A549 (cell line): ENCODE measurements at regions not wholly inside any gene's neighbourhood (a gene's known extent, or its start where the extent isn't known, plus 50 kb on each side); places are given as distances from the start of the nearest gene placed in this dataset.

ENCODE experiments used
- ATAC-seq, 2 experiments: fragments of 200-7000 bp in 1 of 2; fragments of >200 bp in 1 of 2; cut with Nextera tagmentation in 1 of 2; cut with Tn5 transposase in 1 of 2; 3 replicates each; pipeline versions ENCODE4 v1.8.0 to v1.9.1; 2018 to 2020; ENCODE audit warnings: mild to moderate bottlenecking in 1 of 2, moderate library complexity in 1 of 2
- CTCF ChIA-PET: fragments of 300-600 bp; sonication (Branson Sonifier 250); formaldehyde crosslinking; extraction: SDS; loops from one replicate; lab custom pipeline; 2021; ENCODE audit warnings: antibody characterized with exemption, inconsistent platforms; lab: Yijun Ruan, JAX
- POLR2A ChIA-PET: fragments of 350-600 bp; formaldehyde crosslinking; extraction: SDS; loops from one replicate; lab custom pipeline; 2021; ENCODE audit warnings: antibody characterized with exemption, inconsistent platforms; lab: Yijun Ruan, JAX
- DNase-seq, 2 experiments: peaks; one replicate each; pipeline versions ENCODE4 v3.0.0 to v3.0.0-alpha.2; 2011 to 2016; ENCODE audit warnings: low read depth in 1 of 2, low spot score in 1 of 2
- FAIRE-seq: peaks from 2 replicates; lab custom pipeline; 2011; peaks lifted over from hg19 to GRCh38; lab: Jason Lieb, UNC
- H3K27ac ChIP-seq, 2 experiments: fragments of >200 bp; sonication (Bioruptor Twin); formaldehyde crosslinking; 3 replicates each; pipeline ENCODE4 v1.5.1; 2016 to 2017
- H3K4me1 ChIP-seq: fragments of >200 bp; sonication (Bioruptor Twin); formaldehyde crosslinking; 3 replicates; pipeline ENCODE4 v1.6.1; 2016
- H3K4me2 ChIP-seq: fragments of >200 bp; sonication (Bioruptor Twin); formaldehyde crosslinking; 3 replicates; pipeline ENCODE4 v1.6.1; 2016
- H3K4me3 ChIP-seq: fragments of >200 bp; sonication (Bioruptor Twin); formaldehyde crosslinking; 3 replicates; pipeline ENCODE4 v1.5.1; 2016
- H3K9me3 ChIP-seq: fragments of >200 bp; sonication (Bioruptor Twin); formaldehyde crosslinking; 3 replicates; pipeline ENCODE4 v1.6.1; 2016
- BCL3 ChIP-seq: fragments of >200 bp; sonication (Bioruptor Twin); formaldehyde crosslinking; IDR thresholded peaks from 3 replicates; pipeline ENCODE4 v1.6.1; 2016
- CBX2 ChIP-seq: fragments of 200-600 bp; sonication (generic); IDR thresholded peaks from 2 replicates; pipeline ENCODE4 v1.6.1; 2016; ENCODE audit warnings: low read depth, mild to moderate bottlenecking, borderline replicate concordance
- CBX8 ChIP-seq: fragments of 200-600 bp; sonication (generic); IDR thresholded peaks from 2 replicates; pipeline ENCODE4 v1.6.1; 2016
- CHD2 ChIP-seq: fragments of 150-350 bp; IDR thresholded peaks from 2 replicates; pipeline ENCODE4 v1.6.1; 2014; ENCODE audit warnings: low read length; ENCODE audit not compliant: partially characterized antibody
- EHMT2 ChIP-seq: fragments of 200-600 bp; sonication (generic); IDR thresholded peaks from 2 replicates; pipeline ENCODE4 v1.6.1; 2016; ENCODE audit warnings: antibody characterized with exemption, low read depth, mild to moderate bottlenecking, moderate library complexity
- GATA3 ChIP-seq: IDR thresholded peaks from 2 replicates; pipeline ENCODE4 v1.6.1; 2012; ENCODE audit warnings: borderline replicate concordance
- HDAC2 ChIP-seq: fragments of 200-600 bp; sonication (generic); IDR thresholded peaks from 2 replicates; pipeline ENCODE4 v1.6.1; 2016
- HEYL ChIP-seq: fragments of 250-450 bp; sonication (Bioruptor Pico); IDR thresholded peaks from 2 replicates; pipeline ENCODE4 v1.8.0; 2021; ENCODE audit warnings: mild to moderate bottlenecking, moderate library complexity
- HOXA7 ChIP-seq: fragments of 250-450 bp; sonication (Bioruptor Pico); IDR thresholded peaks from 2 replicates; pipeline ENCODE4 v1.5.0; 2020; ENCODE audit warnings: mild to moderate bottlenecking, moderate library complexity
- JUNB ChIP-seq: fragments of >200 bp; sonication (Bioruptor Twin); formaldehyde crosslinking; IDR thresholded peaks from 2 replicates; pipeline ENCODE4 v1.6.1; 2016
- KDM1A ChIP-seq: fragments of 200-600 bp; sonication (generic); IDR thresholded peaks from 2 replicates; pipeline ENCODE4 v1.6.1; 2016; ENCODE audit warnings: low read depth, mild to moderate bottlenecking
- MAX ChIP-seq: IDR thresholded peaks from 2 replicates; pipeline ENCODE4 v1.6.1; 2012
- NPAS2 ChIP-seq: fragments of 250-450 bp; sonication (Bioruptor Pico); IDR thresholded peaks from 2 replicates; pipeline ENCODE4 v1.8.0; 2022; ENCODE audit warnings: mild to moderate bottlenecking, moderate library complexity, borderline replicate concordance
- PBX3 ChIP-seq: IDR thresholded peaks from 2 replicates; pipeline ENCODE4 v1.6.1; 2012
- PHF8 ChIP-seq: fragments of 200-600 bp; sonication (generic); IDR thresholded peaks from 2 replicates; pipeline ENCODE4 v1.6.1; 2016; ENCODE audit warnings: low read depth, mild to moderate bottlenecking, antibody characterized with exemption, moderate library complexity, borderline replicate concordance
- RARB ChIP-seq: fragments of 250-450 bp; sonication (Bioruptor Pico); IDR thresholded peaks from 2 replicates; pipeline ENCODE4 v1.8.0; 2021; ENCODE audit warnings: mild to moderate bottlenecking, moderate library complexity
- RCOR1 ChIP-seq: fragments of 150-350 bp; IDR thresholded peaks from 2 replicates; pipeline ENCODE4 v1.6.1; 2014; ENCODE audit warnings: antibody characterized with exemption, low read length, low read depth
- RFX5 ChIP-seq: fragments of 450-650 bp; IDR thresholded peaks from 2 replicates; pipeline ENCODE4 v1.7.1; 2014; ENCODE audit warnings: antibody characterized with exemption, mild to moderate bottlenecking, moderate library complexity
- RNF2 ChIP-seq: fragments of 200-600 bp; sonication (generic); IDR thresholded peaks from 2 replicates; pipeline ENCODE4 v1.6.1; 2016; ENCODE audit warnings: low read depth, mild to moderate bottlenecking, antibody characterized with exemption, moderate library complexity, borderline replicate concordance
- SMC3 ChIP-seq: fragments of >200 bp; sonication (Bioruptor Twin); formaldehyde crosslinking; IDR thresholded peaks from 3 replicates; pipeline ENCODE4 v1.6.1; 2018; ENCODE audit warnings: inconsistent platforms
- TFCP2L1 ChIP-seq: fragments of 250-450 bp; sonication (Bioruptor Pico); IDR thresholded peaks from 2 replicates; pipeline ENCODE4 v1.5.0; 2021; ENCODE audit warnings: mild to moderate bottlenecking
- TP53 ChIP-seq: fragments of 250-450 bp; sonication (Bioruptor Pico); IDR thresholded peaks from 2 replicates; pipeline ENCODE4 v1.5.0; 2021; ENCODE audit warnings: mild to moderate bottlenecking, moderate library complexity
- ZC3H11A ChIP-seq: fragments of 450-650 bp; IDR thresholded peaks from 2 replicates; pipeline ENCODE4 v1.6.1; 2014; ENCODE audit warnings: antibody characterized with exemption, mild to moderate bottlenecking
- ZFP36 ChIP-seq: fragments of 450-650 bp; IDR thresholded peaks from 2 replicates; pipeline ENCODE4 v1.6.1; 2014; ENCODE audit warnings: borderline replicate concordance; ENCODE audit not compliant: partially characterized antibody
- ZNF302 ChIP-seq: fragments of 250-450 bp; sonication (Bioruptor Pico); IDR thresholded peaks from 2 replicates; pipeline ENCODE4 v1.9.0; 2021; ENCODE audit warnings: inconsistent platforms, mild to moderate bottlenecking, moderate library complexity
- WGBS: methylation state at CpG from one replicate; pipeline ENCODE4 v1.1.6; 2017; ENCODE audit errors: missing lambda C conversion rate; 5-methylcytosine and 5-hydroxymethylcytosine counted together
- TF ChIP-seq, protein P1 (sequence below): fragments of 250-450 bp; sonication (Bioruptor Pico); IDR thresholded peaks from 2 replicates; pipeline ENCODE4 v1.5.0; 2020; ENCODE audit warnings: low read depth, mild to moderate bottlenecking, moderate library complexity
- TF ChIP-seq, protein P2 (sequence below): fragments of 200-600 bp; sonication (generic); IDR thresholded peaks from 2 replicates; pipeline ENCODE4 v1.6.1; 2016; ENCODE audit warnings: antibody characterized with exemption, mild to moderate bottlenecking, moderate library complexity

- no peaks in the 10 kb centered on the region for H3K9me3 ChIP-seq
- H3K4me2 ChIP-seq, result no peak overlapping the region
- ATAC-seq, result no peak
- TF ChIP-seq RNF2, result no peak
- TF ChIP-seq BCL3, result no peak
- TF ChIP-seq ZC3H11A, result no peak
- TF ChIP-seq RARB, result no peak
- TF ChIP-seq CBX2, result no peak
- no peak for TF ChIP-seq NPAS2 (CRISPR knock-in tag)
- no peak for TF ChIP-seq ZNF302
- no peak for TF ChIP-seq KDM1A
- TF ChIP-seq EHMT2, result no peak
- TF ChIP-seq HOXA7 (CRISPR knock-in tag), result no peak
- no peak for TF ChIP-seq MAX
- no peak for TF ChIP-seq JUNB
- TF ChIP-seq, protein P1, sequence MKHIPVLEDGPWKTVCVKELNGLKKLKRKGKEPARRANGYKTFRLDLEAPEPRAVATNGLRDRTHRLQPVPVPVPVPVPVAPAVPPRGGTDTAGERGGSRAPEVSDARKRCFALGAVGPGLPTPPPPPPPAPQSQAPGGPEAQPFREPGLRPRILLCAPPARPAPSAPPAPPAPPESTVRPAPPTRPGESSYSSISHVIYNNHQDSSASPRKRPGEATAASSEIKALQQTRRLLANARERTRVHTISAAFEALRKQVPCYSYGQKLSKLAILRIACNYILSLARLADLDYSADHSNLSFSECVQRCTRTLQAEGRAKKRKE (CRISPR knock-in tag), result no peak
- no peak for TF ChIP-seq ZFP36
- no peak for TF ChIP-seq GATA3
- TF ChIP-seq RFX5, result no peak
- CTCF ChIA-PET, result no interaction called here
- POLR2A ChIA-PET, result no interaction called here
- H3K4me1 ChIP-seq, result no peaks in the 10 kb centered on the region
- WGBS, result 3% methylated on average over 1 of the region's 1 CpG
- DNase-seq, result no peak
- no peak overlapping the region for H3K27ac ChIP-seq
- no peak overlapping the region for H3K4me3 ChIP-seq
- FAIRE-seq, result no peak
Measured at GRCh38 chr4:59945716-59946115, 1254.4 kb upstream of the ADGRL3 start.

GRCh38 chr4:59956366-59956765, 1243.8 kb upstream of the ADGRL3 start:
- WGBS, result 39% methylated on average over 1 of the region's 1 CpG
- Histone ChIP-seq H3K9me3 (no peaks in the 10 kb centered on the region), H3K4me1 (no peaks in the 10 kb centered on the region), H3K4me3 (no peak overlapping the region), H3K27ac (no peak overlapping the region)
- no peak for DNase-seq
- no peak for FAIRE-seq
- ChIA-PET CTCF (no interaction called here), POLR2A (no interaction called here)
- ATAC-seq, result no peak
- TF ChIP-seq CHD2 (no peak), TP53 (CRISPR knock-in tag) (no peak), TFCP2L1 (CRISPR knock-in tag) (no peak), HOXA7 (CRISPR knock-in tag) (no peak), HDAC2 (no peak), RCOR1 (no peak), RNF2 (no peak), CBX8 (no peak), KDM1A (no peak), HEYL (CRISPR knock-in tag) (no peak), PBX3 (no peak), SMC3 (no peak), ZC3H11A (no peak), PHF8 (no peak)
- TF ChIP-seq, protein P2, sequence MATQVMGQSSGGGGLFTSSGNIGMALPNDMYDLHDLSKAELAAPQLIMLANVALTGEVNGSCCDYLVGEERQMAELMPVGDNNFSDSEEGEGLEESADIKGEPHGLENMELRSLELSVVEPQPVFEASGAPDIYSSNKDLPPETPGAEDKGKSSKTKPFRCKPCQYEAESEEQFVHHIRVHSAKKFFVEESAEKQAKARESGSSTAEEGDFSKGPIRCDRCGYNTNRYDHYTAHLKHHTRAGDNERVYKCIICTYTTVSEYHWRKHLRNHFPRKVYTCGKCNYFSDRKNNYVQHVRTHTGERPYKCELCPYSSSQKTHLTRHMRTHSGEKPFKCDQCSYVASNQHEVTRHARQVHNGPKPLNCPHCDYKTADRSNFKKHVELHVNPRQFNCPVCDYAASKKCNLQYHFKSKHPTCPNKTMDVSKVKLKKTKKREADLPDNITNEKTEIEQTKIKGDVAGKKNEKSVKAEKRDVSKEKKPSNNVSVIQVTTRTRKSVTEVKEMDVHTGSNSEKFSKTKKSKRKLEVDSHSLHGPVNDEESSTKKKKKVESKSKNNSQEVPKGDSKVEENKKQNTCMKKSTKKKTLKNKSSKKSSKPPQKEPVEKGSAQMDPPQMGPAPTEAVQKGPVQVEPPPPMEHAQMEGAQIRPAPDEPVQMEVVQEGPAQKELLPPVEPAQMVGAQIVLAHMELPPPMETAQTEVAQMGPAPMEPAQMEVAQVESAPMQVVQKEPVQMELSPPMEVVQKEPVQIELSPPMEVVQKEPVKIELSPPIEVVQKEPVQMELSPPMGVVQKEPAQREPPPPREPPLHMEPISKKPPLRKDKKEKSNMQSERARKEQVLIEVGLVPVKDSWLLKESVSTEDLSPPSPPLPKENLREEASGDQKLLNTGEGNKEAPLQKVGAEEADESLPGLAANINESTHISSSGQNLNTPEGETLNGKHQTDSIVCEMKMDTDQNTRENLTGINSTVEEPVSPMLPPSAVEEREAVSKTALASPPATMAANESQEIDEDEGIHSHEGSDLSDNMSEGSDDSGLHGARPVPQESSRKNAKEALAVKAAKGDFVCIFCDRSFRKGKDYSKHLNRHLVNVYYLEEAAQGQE, result no peak
- TF ChIP-seq, all 56 proteins: peak for 0
- H3K4me2 ChIP-seq, result no peak overlapping the region
